ENCODE measurements at regions not wholly inside any gene's neighbourhood (a gene's known extent, or its start where the extent isn't known, plus 50 kb on each side); places are given as distances from the start of the nearest gene placed in this dataset.

DNA sequence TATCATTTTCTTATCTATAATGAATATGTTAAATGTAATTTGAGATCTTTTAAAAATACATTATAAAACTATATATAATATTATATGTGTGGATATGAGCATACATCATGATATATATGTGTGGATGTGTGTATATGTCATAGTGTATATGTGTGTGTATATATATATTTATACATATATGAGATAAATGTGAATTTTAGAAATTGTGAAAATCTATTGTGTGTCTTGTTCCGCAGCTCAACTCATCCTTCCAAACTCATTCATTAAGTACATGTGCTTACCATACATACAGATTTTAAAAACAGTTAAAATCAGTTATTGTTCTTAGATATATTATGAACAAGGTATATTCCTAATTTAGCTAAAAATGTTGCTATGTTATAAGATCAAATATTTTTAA, 435.2 kb upstream of the MIR17HG start:
- H3K4me1 ChIP-seq (ENCODE audit: control extremely low read depth in 1 of 4, control insufficient read depth in 4 of 4, insufficient read depth in 4 of 4, low read length in 3 of 4): no peaks in the 10 kb centered on the region
- H3K36me3 ChIP-seq (ENCODE audit: control insufficient read depth in 4 of 4, insufficient read depth in 4 of 4, low read length in 3 of 4): no peaks in the 10 kb centered on the region
- POLR2A ChIA-PET: no interaction called here
- CTCF ChIA-PET: interaction anchor here (1.1 kb wide), 1 partner anchor 45 kb away, joined by 3 read pairs; no protein-coding TSS in a partner anchor
- H3K9me3 ChIP-seq (ENCODE audit: control extremely low read depth in 1 of 5, control insufficient read depth in 4 of 5, insufficient read depth in 2 of 5, low read depth in 1 of 5, low read length in 4 of 5): peaks cover 0 to under 1% (median 0%) of the 10 kb centered on the region in 5 experiments
- DNase-seq: no peak
- H3K27me3 ChIP-seq (replicated peaks in 2 of 5; ENCODE audit: control insufficient read depth in 4 of 5, insufficient read depth in 5 of 5, low read length in 4 of 5): no peaks in the 10 kb centered on the region
- WGBS (ENCODE audit: insufficient coverage): no CpG with 5 or more reads among the region's 1 CpG
- no peak overlapping the region for H3K4me3 ChIP-seq (ENCODE audit: control insufficient read depth in 1 of 7, extremely low read depth in 1 of 7, insufficient read depth in 4 of 7, low read depth in 2 of 7, low read length in 6 of 7)
- no peak overlapping the region for H3K27ac ChIP-seq (ENCODE audit: insufficient read depth in 1 of 2, low read depth in 1 of 2, low read length in 2 of 2, poor library complexity in 1 of 2, severe bottlenecking in 2 of 2)

GRCh38 chr13:90918536-90918935, 429.0 kb upstream of the MIR17HG start:
- CTCF ChIA-PET: interaction anchor here (1.1 kb wide), 1 partner anchor 13 kb away, joined by 3 read pairs; no protein-coding TSS in a partner anchor
- DNase-seq: peak; percentile 15 to 62 (median 62)
- 17% methylated on average over 1 of the region's 2 CpGs for WGBS (ENCODE audit: insufficient coverage)
- POLR2A ChIA-PET: no interaction called here
- Histone ChIP-seq H3K27ac (ENCODE audit: insufficient read depth in 1 of 2, low read depth in 1 of 2, low read length in 2 of 2, poor library complexity in 1 of 2, severe bottlenecking in 2 of 2) (no peak overlapping the region), H3K36me3 (ENCODE audit: control insufficient read depth in 4 of 4, insufficient read depth in 4 of 4, low read length in 3 of 4) (no peaks in the 10 kb centered on the region), H3K9me3 (ENCODE audit: control extremely low read depth in 1 of 5, control insufficient read depth in 4 of 5, insufficient read depth in 2 of 5, low read depth in 1 of 5, low read length in 4 of 5) (no peaks in the 10 kb centered on the region), H3K27me3 (replicated peaks in 2 of 5; ENCODE audit: control insufficient read depth in 4 of 5, insufficient read depth in 5 of 5, low read length in 4 of 5) (no peaks in the 10 kb centered on the region), H3K4me3 (ENCODE audit: control insufficient read depth in 1 of 7, extremely low read depth in 1 of 7, insufficient read depth in 4 of 7, low read depth in 2 of 7, low read length in 6 of 7) (no peak overlapping the region), H3K4me1 (ENCODE audit: control extremely low read depth in 1 of 4, control insufficient read depth in 4 of 4, insufficient read depth in 4 of 4, low read length in 3 of 4) (no peaks in the 10 kb centered on the region)

DNA sequence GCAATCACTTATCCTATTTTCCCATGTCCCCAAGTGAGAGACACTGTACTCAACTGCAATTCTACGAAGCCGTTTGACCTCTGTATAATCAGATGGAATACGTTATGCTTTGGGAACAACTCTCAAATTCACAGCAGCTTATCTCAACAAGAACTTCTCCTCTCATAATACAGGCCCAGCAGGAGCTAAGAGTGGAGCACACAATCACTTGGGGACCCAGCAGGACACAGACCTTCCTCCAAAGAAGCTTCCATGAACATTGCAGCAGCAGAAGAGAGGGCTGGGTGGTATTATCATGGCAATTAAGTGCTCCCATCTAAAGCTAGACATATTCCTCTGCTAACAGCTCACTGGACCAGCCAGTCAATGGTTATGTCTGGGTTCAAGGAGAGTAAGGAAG, 428.3 kb upstream of the MIR17HG start:
- Histone ChIP-seq H3K9me3 (ENCODE audit: control extremely low read depth in 1 of 5, control insufficient read depth in 4 of 5, insufficient read depth in 2 of 5, low read depth in 1 of 5, low read length in 4 of 5) (no peaks in the 10 kb centered on the region), H3K4me3 (ENCODE audit: control insufficient read depth in 1 of 7, extremely low read depth in 1 of 7, insufficient read depth in 4 of 7, low read depth in 2 of 7, low read length in 6 of 7) (no peak overlapping the region), H3K27me3 (replicated peaks in 2 of 5; ENCODE audit: control insufficient read depth in 4 of 5, insufficient read depth in 5 of 5, low read length in 4 of 5) (no peaks in the 10 kb centered on the region), H3K4me1 (ENCODE audit: control extremely low read depth in 1 of 4, control insufficient read depth in 4 of 4, insufficient read depth in 4 of 4, low read length in 3 of 4) (no peaks in the 10 kb centered on the region), H3K36me3 (ENCODE audit: control insufficient read depth in 4 of 4, insufficient read depth in 4 of 4, low read length in 3 of 4) (no peaks in the 10 kb centered on the region), H3K27ac (ENCODE audit: insufficient read depth in 1 of 2, low read depth in 1 of 2, low read length in 2 of 2, poor library complexity in 1 of 2, severe bottlenecking in 2 of 2) (no peak overlapping the region)
- 90% methylated on average over 3 of the region's 3 CpGs for WGBS (ENCODE audit: insufficient coverage)
- DNase-seq: no peak
- POLR2A ChIA-PET: no interaction called here
- CTCF ChIA-PET: interaction anchor here (1.1 kb wide), 1 partner anchor 13 kb away, joined by 3 read pairs; no protein-coding TSS in a partner anchor

GRCh38 chr13:90926459-90926858, 421.0 kb upstream of the MIR17HG start:
- Histone ChIP-seq H3K9me3 (ENCODE audit: control extremely low read depth in 1 of 5, control insufficient read depth in 4 of 5, insufficient read depth in 2 of 5, low read depth in 1 of 5, low read length in 4 of 5) (peaks cover 0 to 3% (median 0%) of the 10 kb centered on the region in 5 experiments), H3K4me1 (ENCODE audit: control extremely low read depth in 1 of 4, control insufficient read depth in 4 of 4, insufficient read depth in 4 of 4, low read length in 3 of 4) (no peaks in the 10 kb centered on the region), H3K27me3 (replicated peaks in 2 of 5; ENCODE audit: control insufficient read depth in 4 of 5, insufficient read depth in 5 of 5, low read length in 4 of 5) (no peaks in the 10 kb centered on the region), H3K36me3 (ENCODE audit: control insufficient read depth in 4 of 4, insufficient read depth in 4 of 4, low read length in 3 of 4) (no peaks in the 10 kb centered on the region), H3K27ac (ENCODE audit: insufficient read depth in 1 of 2, low read depth in 1 of 2, low read length in 2 of 2, poor library complexity in 1 of 2, severe bottlenecking in 2 of 2) (no peak overlapping the region), H3K4me3 (ENCODE audit: control insufficient read depth in 1 of 7, extremely low read depth in 1 of 7, insufficient read depth in 4 of 7, low read depth in 2 of 7, low read length in 6 of 7) (no peak overlapping the region)
- ChIA-PET CTCF (no interaction called here), POLR2A (no interaction called here)
- no peak for DNase-seq
- 94% methylated on average over 2 of the region's 2 CpGs for WGBS (ENCODE audit: insufficient coverage)

- CTCF ChIA-PET: no interaction called here
- WGBS (ENCODE audit: insufficient coverage): 97% methylated on average over 7 of the region's 7 CpGs
- Histone ChIP-seq H3K36me3 (ENCODE audit: control insufficient read depth in 4 of 4, insufficient read depth in 4 of 4, low read length in 3 of 4) (no peaks in the 10 kb centered on the region), H3K4me1 (ENCODE audit: control extremely low read depth in 1 of 4, control insufficient read depth in 4 of 4, insufficient read depth in 4 of 4, low read length in 3 of 4) (no peaks in the 10 kb centered on the region), H3K27ac (ENCODE audit: insufficient read depth in 1 of 2, low read depth in 1 of 2, low read length in 2 of 2, poor library complexity in 1 of 2, severe bottlenecking in 2 of 2) (no peak overlapping the region), H3K9me3 (ENCODE audit: control extremely low read depth in 1 of 5, control insufficient read depth in 4 of 5, insufficient read depth in 2 of 5, low read depth in 1 of 5, low read length in 4 of 5) (peaks cover 0 to 3% (median 0%) of the 10 kb centered on the region in 5 experiments), H3K4me3 (ENCODE audit: control insufficient read depth in 1 of 7, extremely low read depth in 1 of 7, insufficient read depth in 4 of 7, low read depth in 2 of 7, low read length in 6 of 7) (no peak overlapping the region), H3K27me3 (replicated peaks in 2 of 5; ENCODE audit: control insufficient read depth in 4 of 5, insufficient read depth in 5 of 5, low read length in 4 of 5) (no peaks in the 10 kb centered on the region)
- DNase-seq: no peak
- POLR2A ChIA-PET: no interaction called here
Observed at GRCh38 chr13:90928109-90928508, 419.4 kb upstream of the MIR17HG start.

DNA sequence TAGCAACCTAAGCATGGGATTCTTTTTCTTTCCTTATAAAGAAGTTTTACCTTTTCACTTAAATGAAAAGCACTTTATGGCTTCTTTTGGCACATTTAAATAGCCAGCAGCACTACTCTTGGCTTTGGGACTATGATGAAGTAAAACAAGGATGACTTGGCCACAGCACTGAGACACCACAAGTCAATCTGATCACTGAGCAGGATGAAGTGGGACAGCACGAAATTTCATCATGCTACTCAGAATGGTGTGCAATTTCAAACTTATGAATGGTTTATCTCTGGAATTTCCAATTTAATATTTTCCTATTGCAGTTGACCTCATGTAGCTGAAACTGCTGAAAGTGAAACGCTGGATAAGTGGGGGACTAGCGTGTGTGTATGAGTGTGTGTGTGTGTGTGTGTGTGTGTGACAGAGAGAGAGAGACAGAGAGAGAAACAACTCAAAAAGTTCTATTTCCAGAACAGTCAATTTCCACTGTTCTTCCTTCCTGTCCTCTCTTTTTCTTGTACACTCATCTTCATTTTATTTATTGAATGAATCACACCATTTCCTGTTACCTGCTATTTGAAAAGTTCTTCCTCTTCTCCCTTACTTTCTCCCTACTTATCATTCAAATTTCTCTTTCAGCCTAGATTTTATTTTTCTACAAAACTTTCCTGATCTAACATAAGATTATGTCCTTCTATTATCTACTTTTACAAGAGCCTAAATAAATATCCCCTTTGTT, 414.2 kb upstream of the MIR17HG start:
- ChIA-PET POLR2A (no interaction called here), CTCF (no interaction called here)
- Histone ChIP-seq H3K36me3 (ENCODE audit: control insufficient read depth in 4 of 4, insufficient read depth in 4 of 4, low read length in 3 of 4) (no peaks in the 10 kb centered on the region), H3K4me1 (ENCODE audit: control extremely low read depth in 1 of 4, control insufficient read depth in 4 of 4, insufficient read depth in 4 of 4, low read length in 3 of 4) (no peaks in the 10 kb centered on the region), H3K9me3 (ENCODE audit: control extremely low read depth in 1 of 5, control insufficient read depth in 4 of 5, insufficient read depth in 2 of 5, low read depth in 1 of 5, low read length in 4 of 5) (peaks cover 0 to 3% (median 0%) of the 10 kb centered on the region in 5 experiments), H3K27me3 (replicated peaks in 2 of 5; ENCODE audit: control insufficient read depth in 4 of 5, insufficient read depth in 5 of 5, low read length in 4 of 5) (no peaks in the 10 kb centered on the region), H3K4me3 (ENCODE audit: control insufficient read depth in 1 of 7, extremely low read depth in 1 of 7, insufficient read depth in 4 of 7, low read depth in 2 of 7, low read length in 6 of 7) (no peak overlapping the region), H3K27ac (ENCODE audit: insufficient read depth in 1 of 2, low read depth in 1 of 2, low read length in 2 of 2, poor library complexity in 1 of 2, severe bottlenecking in 2 of 2) (no peak overlapping the region)
- no peak for DNase-seq
- WGBS (ENCODE audit: insufficient coverage): no CpG with 5 or more reads among the region's 3 CpGs

GRCh38 chr13:90934741-90935140, 412.7 kb upstream of the MIR17HG start:
- 86% methylated on average over 1 of the region's 3 CpGs for WGBS (ENCODE audit: insufficient coverage)
- Histone ChIP-seq H3K4me3 (ENCODE audit: control insufficient read depth in 1 of 7, extremely low read depth in 1 of 7, insufficient read depth in 4 of 7, low read depth in 2 of 7, low read length in 6 of 7) (no peak overlapping the region), H3K9me3 (ENCODE audit: control extremely low read depth in 1 of 5, control insufficient read depth in 4 of 5, insufficient read depth in 2 of 5, low read depth in 1 of 5, low read length in 4 of 5) (peaks cover 0 to 3% (median 0%) of the 10 kb centered on the region in 5 experiments), H3K27me3 (replicated peaks in 2 of 5; ENCODE audit: control insufficient read depth in 4 of 5, insufficient read depth in 5 of 5, low read length in 4 of 5) (no peaks in the 10 kb centered on the region), H3K27ac (ENCODE audit: insufficient read depth in 1 of 2, low read depth in 1 of 2, low read length in 2 of 2, poor library complexity in 1 of 2, severe bottlenecking in 2 of 2) (no peak overlapping the region), H3K36me3 (ENCODE audit: control insufficient read depth in 4 of 4, insufficient read depth in 4 of 4, low read length in 3 of 4) (no peaks in the 10 kb centered on the region), H3K4me1 (ENCODE audit: control extremely low read depth in 1 of 4, control insufficient read depth in 4 of 4, insufficient read depth in 4 of 4, low read length in 3 of 4) (no peaks in the 10 kb centered on the region)
- POLR2A ChIA-PET: no interaction called here
- CTCF ChIA-PET: no interaction called here
- DNase-seq: no peak
